ENCODE measurements at regions not wholly inside any gene's neighbourhood (a gene's known extent, or its start where the extent isn't known, plus 50 kb on each side); places are given as distances from the start of the nearest gene placed in this dataset.

GRCh38 chr1:60558236-60558635 lies 484.7 kb upstream of the C1orf87 start (continued):
- TF ChIP-seq SP1 (IDR thresholded peaks at IDR 0.05) (no peak), YY1 (IDR thresholded peaks at IDR 0.05) (no peak), RXRA (IDR thresholded peaks at IDR 0.05) (no peak), MAX (IDR thresholded peaks at IDR 0.05) (no peak), GABPA (IDR thresholded peaks at IDR 0.05 in 1 of 2, conservative IDR thresholded peaks at IDR 0.05 in 1 of 2) (no peak), CTCF (IDR thresholded peaks at IDR 0.05; ENCODE audit: low read depth, low read length, missing input control) (no peak)

GRCh38 chr1:60553730-60554129 lies 480.2 kb upstream of the C1orf87 start:
- Histone ChIP-seq H3K27ac (ENCODE audit: low read depth in 1 of 2, low read length in 2 of 2) (no peak overlapping the region), H3K36me3 (ENCODE audit: control insufficient read depth in 4 of 4, insufficient read depth in 3 of 4, low read depth in 1 of 4, low read length in 3 of 4) (no peaks in the 10 kb centered on the region), H3K4me1 (ENCODE audit: control insufficient read depth in 4 of 4, insufficient read depth in 4 of 4, low read length in 3 of 4) (no peaks in the 10 kb centered on the region), H3K4me3 (ENCODE audit: low read depth in 1 of 3, low read length in 3 of 3) (no peak overlapping the region), H3K27me3 (ENCODE audit: control insufficient read depth in 4 of 4, insufficient read depth in 4 of 4, low read length in 3 of 4) (peaks cover 0 to 2% (median 0%) of the 10 kb centered on the region in 4 donors), H3K9ac (ENCODE audit: low read depth in 1 of 2, low read length in 2 of 2) (no peak overlapping the region), H3K9me3 (ENCODE audit: control insufficient read depth in 4 of 4, low read length in 3 of 4) (no peaks in the 10 kb centered on the region)
- 84% methylated on average over 2 of the region's 2 CpGs for WGBS
- no peak for TF ChIP-seq RAD21 (IDR thresholded peaks at IDR 0.05)
- no peak for TF ChIP-seq REST (IDR thresholded peaks at IDR 0.05)
- TF ChIP-seq FOXA1 (IDR thresholded peaks at IDR 0.05), result no peak
- TF ChIP-seq ZBTB33 (IDR thresholded peaks at IDR 0.05), result no peak
- no peak for DNase-seq (ENCODE audit: low spot score)

- Histone ChIP-seq H3K27me3 (ENCODE audit: control insufficient read depth in 4 of 4, insufficient read depth in 4 of 4, low read length in 3 of 4) (no peaks in the 10 kb centered on the region), H3K36me3 (ENCODE audit: control insufficient read depth in 4 of 4, insufficient read depth in 3 of 4, low read depth in 1 of 4, low read length in 3 of 4) (no peaks in the 10 kb centered on the region), H3K9ac (ENCODE audit: low read depth in 1 of 2, low read length in 2 of 2) (no peak overlapping the region), H3K4me1 (ENCODE audit: control insufficient read depth in 4 of 4, insufficient read depth in 4 of 4, low read length in 3 of 4) (no peaks in the 10 kb centered on the region), H3K27ac (ENCODE audit: low read depth in 1 of 2, low read length in 2 of 2) (no peak overlapping the region), H3K9me3 (ENCODE audit: control insufficient read depth in 4 of 4, low read length in 3 of 4) (no peaks in the 10 kb centered on the region), H3K4me3 (ENCODE audit: low read depth in 1 of 3, low read length in 3 of 3) (no peak overlapping the region)
- 85% methylated on average over 4 of the region's 4 CpGs for WGBS
- no peak for TF ChIP-seq REST (IDR thresholded peaks at IDR 0.05)
- no peak for TF ChIP-seq RXRA (IDR thresholded peaks at IDR 0.05)
- TF ChIP-seq JUND (IDR thresholded peaks at IDR 0.05), result no peak
- no peak for TF ChIP-seq GABPA (IDR thresholded peaks at IDR 0.05 in 1 of 2, conservative IDR thresholded peaks at IDR 0.05 in 1 of 2)
- TF ChIP-seq FOXA2 (IDR thresholded peaks at IDR 0.05), result no peak
- TF ChIP-seq MAX (IDR thresholded peaks at IDR 0.05), result no peak
- no peak for DNase-seq (ENCODE audit: low spot score)
These were observed 474.3 kb upstream of the C1orf87 start for GRCh38 chr1:60547821-60548220.
